ENCODE measurements at regions not wholly inside any gene's neighbourhood (a gene's known extent, or its start where the extent isn't known, plus 50 kb on each side); places are given as distances from the start of the nearest gene placed in this dataset.

GRCh38 chr5:15286650-15287049 is 213.3 kb upstream of the FBXL7 start:
- H3K4me1 ChIP-seq (ENCODE audit: control insufficient read depth, extremely low read depth, insufficient read depth, low read length), result peaks cover 2% of the 10 kb centered on the region
- no peaks in the 10 kb centered on the region for H3K79me2 ChIP-seq (ENCODE audit: control insufficient read depth, insufficient read depth, low read length)
- ChIA-PET POLR2A (no interaction called here), CTCF (interaction anchor here (2.3 kb wide), 1 partner anchor 709 kb away, joined by 6 read pairs; no protein-coding TSS in a partner anchor)
- no peaks in the 10 kb centered on the region for H4K20me1 ChIP-seq (replicated peaks; ENCODE audit: control insufficient read depth, extremely low read depth, insufficient read depth, low read length)
- no peaks in the 10 kb centered on the region for H3K36me3 ChIP-seq (ENCODE audit: control insufficient read depth in 2 of 2, extremely low read depth in 1 of 2, insufficient read depth in 2 of 2, low read length in 2 of 2)
- no peak overlapping the region for H2AFZ ChIP-seq (ENCODE audit: low read depth, low read length)
- TF ChIP-seq EZH2 (IDR thresholded peaks at IDR 0.05; ENCODE audit: borderline replicate concordance, low read depth, low read length, severe bottlenecking) (no peak), FOS (IDR thresholded peaks at IDR 0.05; ENCODE audit: borderline replicate concordance, insufficient read depth, low read length) (no peak), GATA2 (IDR thresholded peaks at IDR 0.05; ENCODE audit: insufficient read depth, insufficient read length, low read depth, low read length) (no peak), MYC (IDR thresholded peaks at IDR 0.05; ENCODE audit: low read depth, low read length) (no peak), CTCF (IDR thresholded peaks at IDR 0.05; ENCODE audit: extremely low read depth in 1 of 2, insufficient read depth in 1 of 2, low read depth in 1 of 2, low read length in 2 of 2) (peak in 1 of 2 donors; percentile 8), POLR2AphosphoS5 (IDR thresholded peaks at IDR 0.05; ENCODE audit: insufficient read depth, low read depth, low read length) (no peak), MAX (IDR thresholded peaks at IDR 0.05; ENCODE audit: insufficient read depth, insufficient read length) (no peak)
- no peaks in the 10 kb centered on the region for H3K9me3 ChIP-seq (replicated peaks; ENCODE audit: control insufficient read depth, insufficient read depth, low read length)
- H3K4me3 ChIP-seq (replicated peaks in 1 of 3; ENCODE audit: insufficient read depth in 1 of 3, low read depth in 1 of 3, low read length in 3 of 3), result no peak overlapping the region
- dilution Hi-C loops (cut with MboI; ENCODE audit: extremely low pct_ligation_motif_present, low sequenced_read_pairs), result no loop called here
- DNase-seq (ENCODE audit: low read depth, low spot score) (no peak), FAIRE-seq (no peak)
- H3K4me2 ChIP-seq (ENCODE audit: insufficient read depth, low read length), result no peak overlapping the region
- no TSS peak for BruUV-seq (replicated peaks)
- no peak overlapping the region for H3K27ac ChIP-seq (ENCODE audit: insufficient read depth, low read depth, low read length)
- intact Hi-C loops (cut with micrococcal nuclease), result loop anchor here (1.0 to 5.0 kb wide), 2 partner anchors 536 to 709 kb away; no protein-coding TSS in a partner anchor
- no peaks in the 10 kb centered on the region for H3K27me3 ChIP-seq (ENCODE audit: control insufficient read depth in 2 of 2, insufficient read depth in 2 of 2, low read length in 2 of 2)
- H3K9ac ChIP-seq (replicated peaks; ENCODE audit: extremely low read depth, insufficient read depth, low read length), result no peak overlapping the region
- no peaks in the 10 kb centered on the region for H3K9me1 ChIP-seq (replicated peaks; ENCODE audit: control insufficient read depth, extremely low read depth, insufficient read depth, low read length)

Data from endothelial cell of umbilical vein (primary cell).